Stimulated activated CD4-positive, alpha-beta T cell treated with anti-CD3 and anti-CD28 coated beads, Interleukin-2, amount 100 ng/mL, for 4 hours (primary cell): ENCODE measurements at regions not wholly inside any gene's neighbourhood (a gene's known extent, or its start where the extent isn't known, plus 50 kb on each side); places are given as distances from the start of the nearest gene placed in this dataset.
"Not testable (repeated sequence)": the region's sequence is repeated elsewhere in the genome, so short reads cannot be mapped to it uniquely, and the experiment has no call there.

Source experiments
- DNase-seq: peaks from one replicate; pipeline ENCODE4 v3.0.0-alpha.2; 2020; ENCODE audit warnings: low read depth

GRCh38 chr16:60371591-60371990, 1637.5 kb upstream of the GOT2 start:
- no peak for DNase-seq

- no peak for DNase-seq
Measured at GRCh38 chr16:60367739-60368138, 1633.6 kb upstream of the GOT2 start.

DNA sequence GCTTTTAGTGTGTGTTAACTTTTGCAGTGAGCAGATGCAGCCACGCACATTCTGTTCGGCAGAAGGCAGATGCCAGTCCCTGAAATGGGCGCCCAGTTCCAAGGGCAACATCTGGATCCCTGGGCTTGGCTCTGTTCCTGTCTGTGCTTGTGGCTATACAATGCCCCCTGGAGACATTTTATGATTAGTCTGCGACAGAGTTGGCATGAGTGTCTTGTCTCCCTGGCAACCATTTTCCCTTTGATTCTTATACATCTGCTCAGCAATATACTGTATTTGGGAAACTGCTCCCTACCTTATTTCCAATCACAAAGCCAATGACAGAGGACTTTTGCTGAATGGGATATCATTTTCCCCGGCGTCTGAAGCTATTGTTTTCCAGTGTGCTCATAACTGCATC, 1629.5 kb upstream of the GOT2 start:
- DNase-seq: no peak

GRCh38 chr16:60359866-60360265, 1625.8 kb upstream of the GOT2 start:
- DNase-seq: not testable (repeated sequence)

- not testable (repeated sequence) for DNase-seq
Measured at GRCh38 chr16:60359412-60359811, 1625.3 kb upstream of the GOT2 start.

DNA sequence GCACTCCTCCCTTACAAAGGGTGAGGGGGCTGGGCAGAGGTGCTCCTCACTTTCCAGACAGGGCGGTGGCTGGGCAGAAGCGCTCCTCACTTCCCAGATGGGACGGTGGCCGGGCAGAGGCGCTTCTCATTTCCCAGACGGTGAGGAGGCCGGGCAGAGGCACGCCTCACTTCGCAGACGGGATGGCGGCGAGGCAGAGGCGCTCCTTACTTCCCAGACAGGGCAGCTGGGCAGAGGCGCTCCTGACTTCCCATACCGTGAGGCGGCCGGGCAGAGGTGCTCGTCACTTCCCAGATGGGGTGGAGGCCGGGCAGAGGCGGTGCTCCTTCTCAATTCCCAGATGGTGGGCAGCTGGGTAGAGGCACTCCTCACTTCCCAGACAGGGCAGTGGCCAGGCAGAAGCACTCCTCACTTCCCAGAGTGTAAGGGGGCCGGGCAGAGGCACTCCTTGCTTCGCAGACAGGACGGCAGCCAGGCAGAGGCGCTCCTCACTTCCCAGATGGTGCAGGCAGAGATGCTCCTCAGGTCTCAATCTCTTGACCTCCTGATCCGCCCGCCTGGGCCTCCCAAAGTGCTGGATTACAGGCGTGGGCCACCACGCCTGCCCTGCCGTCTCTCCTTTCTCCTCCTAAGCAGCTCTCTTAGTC, 1623.9 kb upstream of the GOT2 start:
- not testable (repeated sequence) for DNase-seq

GRCh38 chr16:60346256-60346655, 1612.1 kb upstream of the GOT2 start:
- DNase-seq: no peak

DNA sequence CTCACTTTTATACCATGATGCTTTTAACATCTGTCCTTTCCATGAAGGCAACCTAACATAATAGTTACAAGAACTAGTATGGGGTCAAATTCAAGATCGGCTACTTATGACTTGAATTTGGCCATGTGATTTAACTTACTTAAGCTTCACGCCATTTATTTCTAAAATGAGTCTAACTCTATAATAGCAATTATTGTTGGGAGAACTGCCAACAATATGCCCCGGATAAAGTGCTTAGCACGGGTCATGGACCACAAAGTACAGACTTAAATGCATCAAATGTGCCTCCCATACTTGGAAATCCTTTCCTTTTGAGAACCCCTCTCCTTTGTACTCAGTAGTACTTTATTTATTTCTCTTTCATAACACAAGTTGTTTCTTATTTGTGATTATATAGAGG, 1603.6 kb upstream of the GOT2 start:
- no peak for DNase-seq

DNA sequence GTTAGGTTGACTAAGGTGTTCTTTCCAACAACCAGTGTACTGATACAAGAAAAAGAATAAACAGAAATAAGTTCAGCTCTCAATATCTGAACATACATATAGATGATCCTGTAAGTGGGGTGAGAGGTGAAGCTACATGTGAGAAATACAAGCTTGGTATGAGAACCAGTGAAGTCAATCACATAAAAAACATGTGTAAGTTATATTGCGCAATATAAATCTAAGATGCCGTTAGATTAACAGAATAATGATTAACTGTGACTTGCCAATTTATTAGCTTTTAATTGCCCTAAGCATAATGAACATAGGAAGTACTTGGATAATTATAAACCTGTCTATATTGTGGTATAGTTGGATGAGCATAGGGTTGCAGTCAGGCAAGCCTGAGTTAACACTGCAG, 1597.1 kb upstream of the GOT2 start:
- no peak for DNase-seq

GRCh38 chr16:60329108-60329507, 1595.0 kb upstream of the GOT2 start:
- no peak for DNase-seq

GRCh38 chr16:60328152-60328551, 1594.0 kb upstream of the GOT2 start:
- no peak for DNase-seq

DNA sequence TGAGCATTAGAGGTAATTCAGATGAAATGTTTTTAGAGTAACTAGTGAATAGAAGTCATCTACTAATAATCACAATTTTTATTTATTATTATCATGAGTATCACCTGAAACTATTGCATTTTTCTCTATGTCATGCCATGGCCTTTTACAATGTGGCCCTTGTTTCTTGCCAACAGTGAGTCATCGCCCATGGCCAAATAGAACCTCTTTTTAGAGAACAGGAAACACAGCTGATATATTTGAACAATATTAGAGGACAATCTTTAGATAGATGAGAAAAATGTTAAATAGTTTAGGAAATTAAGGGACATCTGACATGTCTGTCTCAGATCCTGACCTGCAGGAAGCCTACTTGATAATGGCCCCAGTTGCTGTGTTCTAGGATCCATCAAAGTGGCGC, 1584.4 kb upstream of the GOT2 start:
- DNase-seq: no peak

DNA sequence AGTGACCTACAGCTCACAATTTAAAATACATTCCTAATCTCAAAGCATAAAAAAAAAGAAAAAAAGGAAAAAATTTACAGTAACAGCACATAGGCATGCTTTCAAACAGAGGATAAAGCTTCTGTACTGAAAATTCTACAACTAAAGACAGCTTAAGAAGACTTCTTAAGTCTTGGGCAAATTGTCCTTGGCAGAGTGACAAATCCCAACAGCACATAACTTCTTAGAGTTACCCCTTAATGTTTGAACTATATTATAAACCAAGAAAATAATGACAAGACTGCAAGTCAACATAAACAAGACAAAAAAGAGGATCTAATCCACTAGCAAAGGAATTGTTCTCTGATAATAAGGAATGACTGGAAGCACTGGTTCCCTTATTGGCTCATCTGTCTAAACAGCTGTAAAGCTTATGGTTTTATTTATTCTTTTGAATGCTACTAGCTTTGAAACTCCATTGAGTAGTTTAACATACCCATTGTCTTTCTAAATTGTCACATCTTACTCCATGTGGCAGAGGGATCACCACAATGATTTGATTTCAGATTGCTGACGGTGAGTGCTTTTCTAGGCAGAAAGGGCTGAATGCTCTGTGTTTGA, 1576.8 kb upstream of the GOT2 start:
- DNase-seq: no peak

- DNase-seq: no peak
Measured at GRCh38 chr16:60304720-60305119, 1570.6 kb upstream of the GOT2 start.

- DNase-seq: no peak
Measured at GRCh38 chr16:60304066-60304465, 1570.0 kb upstream of the GOT2 start.

- no peak for DNase-seq
Measured at GRCh38 chr16:60302676-60303075, 1568.6 kb upstream of the GOT2 start.

GRCh38 chr16:60302261-60302660, 1568.1 kb upstream of the GOT2 start:
- DNase-seq: no peak

- DNase-seq: no peak
Measured at GRCh38 chr16:60299241-60299776, 1565.2 kb upstream of the GOT2 start.

- no peak for DNase-seq
Measured at GRCh38 chr16:60295451-60295850, 1561.3 kb upstream of the GOT2 start.

DNA sequence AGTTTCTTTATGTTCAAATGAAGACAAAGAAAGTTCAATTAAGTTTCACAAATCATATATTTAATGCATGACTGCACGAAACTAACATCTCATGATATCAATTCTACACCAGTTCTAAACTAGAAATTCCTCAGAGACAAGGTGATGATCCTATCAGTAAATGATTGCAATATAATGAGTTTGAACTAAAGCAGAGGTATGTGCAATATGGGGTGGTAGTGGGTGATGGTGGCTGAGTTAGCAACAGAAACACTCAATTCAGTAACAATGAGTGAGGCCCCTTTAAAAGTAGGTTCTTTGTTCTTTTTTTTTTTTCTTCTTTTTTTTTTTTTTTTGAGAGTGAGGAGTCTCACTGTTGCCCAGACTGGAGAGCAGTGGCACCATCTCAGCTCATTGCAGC, 1551.7 kb upstream of the GOT2 start:
- DNase-seq: no peak

- no peak for DNase-seq
Measured at GRCh38 chr16:60279061-60279665, 1545.0 kb upstream of the GOT2 start.

- no peak for DNase-seq
Measured at GRCh38 chr16:60274431-60275019, 1540.4 kb upstream of the GOT2 start.

DNA sequence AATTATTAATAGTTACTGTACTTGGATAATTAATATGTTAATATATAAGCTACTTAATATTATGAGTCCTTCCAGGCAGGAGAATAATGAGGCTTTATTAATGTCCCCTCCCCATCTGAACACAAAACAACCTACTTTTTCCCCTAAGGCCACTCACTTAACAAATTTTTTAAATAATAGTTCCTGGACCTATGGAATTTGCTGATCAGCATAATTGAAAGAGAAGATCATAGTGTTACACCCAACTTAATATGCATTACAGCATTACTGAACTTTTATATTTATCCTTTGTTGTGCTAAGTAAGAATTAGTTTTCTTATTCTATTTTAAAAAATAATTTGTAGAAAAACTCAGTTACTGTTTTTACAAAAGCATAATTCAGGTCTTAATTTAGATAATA, 1537.7 kb upstream of the GOT2 start:
- DNase-seq: no peak
